HepG2 (cell line): ENCODE measurements at regions not wholly inside any gene's neighbourhood (a gene's known extent, or its start where the extent isn't known, plus 50 kb on each side); places are given as distances from the start of the nearest gene placed in this dataset.

Experiments
- FOXJ3 ChIP-seq: sonication (generic); formaldehyde crosslinking; IDR thresholded peaks from 2 replicates; pipeline ENCODE4 v1.4.0; 2020; ENCODE audit warnings: missing genetic modification reagents, mild to moderate bottlenecking, borderline replicate concordance
- NFIC ChIP-seq: IDR thresholded peaks from 2 replicates; pipeline ENCODE4 v1.6.1; 2012; ENCODE audit warnings: mild to moderate bottlenecking, low read length, inconsistent platforms
- RARA ChIP-seq: IDR thresholded peaks from 2 replicates; pipeline ENCODE4 v1.6.1; 2016; ENCODE audit warnings: missing genetic modification reagents, missing compliant biosample characterization
- SIN3B ChIP-seq: fragments of 150-350 bp; IDR thresholded peaks from 2 replicates; pipeline ENCODE4 v1.6.1; 2014; ENCODE audit warnings: low read length
- SMAD3 ChIP-seq: sonication (generic); formaldehyde crosslinking; IDR thresholded peaks from 2 replicates; pipeline ENCODE4 v1.4.0; 2020; ENCODE audit warnings: missing genetic modification reagents
- SOX6 ChIP-seq, 2 experiments: fragments of 450-650 bp in 1 of 2; sonication (generic) in 1 of 2; formaldehyde crosslinking in 1 of 2; IDR thresholded peaks; 2 replicates each; pipeline versions ENCODE4 v1.4.0 to v1.6.1; 2017 to 2020; ENCODE audit warnings: antibody characterized with exemption in 1 of 2, mild to moderate bottlenecking in 1 of 2, missing genetic modification reagents in 1 of 2
- STAT5B ChIP-seq: sonication (generic); formaldehyde crosslinking; IDR thresholded peaks from 2 replicates; pipeline ENCODE4 v1.4.0; 2020; ENCODE audit warnings: missing genetic modification reagents
- U2AF1 ChIP-seq: fragments of 200-400 bp; formaldehyde crosslinking; optimal IDR thresholded peaks from 2 replicates; pipeline ENCODE3; 2017; ENCODE audit warnings: mild to moderate bottlenecking, low read depth, low read length
- ZBTB7A ChIP-seq: sonication (generic); formaldehyde crosslinking; IDR thresholded peaks from 2 replicates; pipeline ENCODE4 v1.8.0; 2022; ENCODE audit warnings: mild to moderate bottlenecking, missing genetic modification reagents
- ZNF678 ChIP-seq: sonication (generic); formaldehyde crosslinking; IDR thresholded peaks from 2 replicates; pipeline ENCODE4 v1.4.0; 2020; ENCODE audit warnings: mild to moderate bottlenecking, missing genetic modification reagents
- ZSCAN29 ChIP-seq: sonication (generic); formaldehyde crosslinking; conservative IDR thresholded peaks from 2 replicates; pipeline ENCODE4 v1.4.0; 2020; ENCODE audit warnings: mild to moderate bottlenecking, missing genetic modification reagents
- TF ChIP-seq, protein P1 (sequence below): IDR thresholded peaks from 2 replicates; pipeline ENCODE4 v1.4.0; 2020; ENCODE audit warnings: mild to moderate bottlenecking, missing genetic modification reagents
- TF ChIP-seq, protein P2 (sequence below): sonication (generic); formaldehyde crosslinking; IDR thresholded peaks from 2 replicates; pipeline ENCODE4 v1.5.0; 2020; ENCODE audit warnings: mild to moderate bottlenecking, missing genetic modification reagents, borderline replicate concordance
- TF ChIP-seq, protein P3 (sequence below): sonication (generic); formaldehyde crosslinking; IDR thresholded peaks from 2 replicates; pipeline ENCODE4 v1.5.0; 2020; ENCODE audit warnings: missing genetic modification reagents, mild to moderate bottlenecking, borderline replicate concordance
- TF ChIP-seq, protein P4 (sequence below): IDR thresholded peaks from 2 replicates; pipeline ENCODE4 v1.6.1; 2016; ENCODE audit warnings: missing compliant biosample characterization, missing genetic modification reagents, borderline replicate concordance
- TF ChIP-seq, protein P5 (sequence below): sonication (generic); formaldehyde crosslinking; IDR thresholded peaks from 2 replicates; pipeline ENCODE4 v1.5.0; 2020; ENCODE audit warnings: mild to moderate bottlenecking, missing genetic modification reagents, moderate library complexity

DNA sequence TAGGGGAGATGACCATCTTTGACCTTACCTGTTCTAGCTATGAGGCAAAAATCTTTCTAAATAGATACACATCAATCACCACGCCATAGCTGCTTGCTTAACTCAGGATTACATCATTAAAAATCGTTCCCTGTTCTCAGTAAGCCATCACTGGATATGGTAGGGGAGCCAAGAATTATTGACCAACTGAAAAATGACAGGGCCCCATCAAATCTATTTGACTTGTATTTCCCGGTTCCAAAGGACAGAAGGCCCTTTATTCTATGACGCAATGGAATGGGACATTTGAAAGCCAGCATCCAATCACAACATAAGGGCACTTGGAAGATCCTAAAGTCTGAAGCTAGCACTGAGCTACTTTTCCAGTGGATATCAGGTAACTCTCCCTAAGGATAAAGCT, 75.6 kb upstream of the NOCT start (continued):
- TF ChIP-seq, protein P1, sequence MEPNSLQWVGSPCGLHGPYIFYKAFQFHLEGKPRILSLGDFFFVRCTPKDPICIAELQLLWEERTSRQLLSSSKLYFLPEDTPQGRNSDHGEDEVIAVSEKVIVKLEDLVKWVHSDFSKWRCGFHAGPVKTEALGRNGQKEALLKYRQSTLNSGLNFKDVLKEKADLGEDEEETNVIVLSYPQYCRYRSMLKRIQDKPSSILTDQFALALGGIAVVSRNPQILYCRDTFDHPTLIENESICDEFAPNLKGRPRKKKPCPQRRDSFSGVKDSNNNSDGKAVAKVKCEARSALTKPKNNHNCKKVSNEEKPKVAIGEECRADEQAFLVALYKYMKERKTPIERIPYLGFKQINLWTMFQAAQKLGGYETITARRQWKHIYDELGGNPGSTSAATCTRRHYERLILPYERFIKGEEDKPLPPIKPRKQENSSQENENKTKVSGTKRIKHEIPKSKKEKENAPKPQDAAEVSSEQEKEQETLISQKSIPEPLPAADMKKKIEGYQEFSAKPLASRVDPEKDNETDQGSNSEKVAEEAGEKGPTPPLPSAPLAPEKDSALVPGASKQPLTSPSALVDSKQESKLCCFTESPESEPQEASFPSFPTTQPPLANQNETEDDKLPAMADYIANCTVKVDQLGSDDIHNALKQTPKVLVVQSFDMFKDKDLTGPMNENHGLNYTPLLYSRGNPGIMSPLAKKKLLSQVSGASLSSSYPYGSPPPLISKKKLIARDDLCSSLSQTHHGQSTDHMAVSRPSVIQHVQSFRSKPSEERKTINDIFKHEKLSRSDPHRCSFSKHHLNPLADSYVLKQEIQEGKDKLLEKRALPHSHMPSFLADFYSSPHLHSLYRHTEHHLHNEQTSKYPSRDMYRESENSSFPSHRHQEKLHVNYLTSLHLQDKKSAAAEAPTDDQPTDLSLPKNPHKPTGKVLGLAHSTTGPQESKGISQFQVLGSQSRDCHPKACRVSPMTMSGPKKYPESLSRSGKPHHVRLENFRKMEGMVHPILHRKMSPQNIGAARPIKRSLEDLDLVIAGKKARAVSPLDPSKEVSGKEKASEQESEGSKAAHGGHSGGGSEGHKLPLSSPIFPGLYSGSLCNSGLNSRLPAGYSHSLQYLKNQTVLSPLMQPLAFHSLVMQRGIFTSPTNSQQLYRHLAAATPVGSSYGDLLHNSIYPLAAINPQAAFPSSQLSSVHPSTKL: peak; percentile 57; the same call in 1 of the 2 replicates
- TF ChIP-seq, protein P2, sequence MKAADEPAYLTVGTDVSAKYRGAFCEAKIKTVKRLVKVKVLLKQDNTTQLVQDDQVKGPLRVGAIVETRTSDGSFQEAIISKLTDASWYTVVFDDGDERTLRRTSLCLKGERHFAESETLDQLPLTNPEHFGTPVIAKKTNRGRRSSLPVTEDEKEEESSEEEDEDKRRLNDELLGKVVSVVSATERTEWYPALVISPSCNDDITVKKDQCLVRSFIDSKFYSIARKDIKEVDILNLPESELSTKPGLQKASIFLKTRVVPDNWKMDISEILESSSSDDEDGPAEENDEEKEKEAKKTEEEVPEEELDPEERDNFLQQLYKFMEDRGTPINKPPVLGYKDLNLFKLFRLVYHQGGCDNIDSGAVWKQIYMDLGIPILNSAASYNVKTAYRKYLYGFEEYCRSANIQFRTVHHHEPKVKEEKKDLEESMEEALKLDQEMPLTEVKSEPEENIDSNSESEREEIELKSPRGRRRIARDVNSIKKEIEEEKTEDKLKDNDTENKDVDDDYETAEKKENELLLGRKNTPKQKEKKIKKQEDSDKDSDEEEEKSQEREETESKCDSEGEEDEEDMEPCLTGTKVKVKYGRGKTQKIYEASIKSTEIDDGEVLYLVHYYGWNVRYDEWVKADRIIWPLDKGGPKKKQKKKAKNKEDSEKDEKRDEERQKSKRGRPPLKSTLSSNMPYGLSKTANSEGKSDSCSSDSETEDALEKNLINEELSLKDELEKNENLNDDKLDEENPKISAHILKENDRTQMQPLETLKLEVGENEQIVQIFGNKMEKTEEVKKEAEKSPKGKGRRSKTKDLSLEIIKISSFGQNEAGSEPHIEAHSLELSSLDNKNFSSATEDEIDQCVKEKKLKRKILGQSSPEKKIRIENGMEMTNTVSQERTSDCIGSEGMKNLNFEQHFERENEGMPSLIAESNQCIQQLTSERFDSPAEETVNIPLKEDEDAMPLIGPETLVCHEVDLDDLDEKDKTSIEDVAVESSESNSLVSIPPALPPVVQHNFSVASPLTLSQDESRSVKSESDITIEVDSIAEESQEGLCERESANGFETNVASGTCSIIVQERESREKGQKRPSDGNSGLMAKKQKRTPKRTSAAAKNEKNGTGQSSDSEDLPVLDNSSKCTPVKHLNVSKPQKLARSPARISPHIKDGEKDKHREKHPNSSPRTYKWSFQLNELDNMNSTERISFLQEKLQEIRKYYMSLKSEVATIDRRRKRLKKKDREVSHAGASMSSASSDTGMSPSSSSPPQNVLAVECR (CRISPR knock-in tag): no peak
- TF ChIP-seq SMAD3 (CRISPR knock-in tag) (no peak), RARA (CRISPR knock-in tag) (peak; percentile 14; the same call in 1 of the 2 replicates), SOX6 (IDR thresholded peaks at IDR 0.05) (no peak), SOX6 (CRISPR knock-in tag; IDR thresholded peaks at IDR 0.05) (peak; percentile 55; the same call in 1 of the 2 replicates), STAT5B (no peak), FOXJ3 (peak; percentile 44; the same call in 1 of the 2 replicates), ZBTB7A (no peak), NFIC (no peak), ZSCAN29 (no peak), U2AF1 (no peak), SIN3B (no peak), ZNF678 (no peak)
- TF ChIP-seq, protein P3, sequence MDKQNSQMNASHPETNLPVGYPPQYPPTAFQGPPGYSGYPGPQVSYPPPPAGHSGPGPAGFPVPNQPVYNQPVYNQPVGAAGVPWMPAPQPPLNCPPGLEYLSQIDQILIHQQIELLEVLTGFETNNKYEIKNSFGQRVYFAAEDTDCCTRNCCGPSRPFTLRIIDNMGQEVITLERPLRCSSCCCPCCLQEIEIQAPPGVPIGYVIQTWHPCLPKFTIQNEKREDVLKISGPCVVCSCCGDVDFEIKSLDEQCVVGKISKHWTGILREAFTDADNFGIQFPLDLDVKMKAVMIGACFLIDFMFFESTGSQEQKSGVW (CRISPR knock-in tag): no peak
- TF ChIP-seq, protein P4, sequence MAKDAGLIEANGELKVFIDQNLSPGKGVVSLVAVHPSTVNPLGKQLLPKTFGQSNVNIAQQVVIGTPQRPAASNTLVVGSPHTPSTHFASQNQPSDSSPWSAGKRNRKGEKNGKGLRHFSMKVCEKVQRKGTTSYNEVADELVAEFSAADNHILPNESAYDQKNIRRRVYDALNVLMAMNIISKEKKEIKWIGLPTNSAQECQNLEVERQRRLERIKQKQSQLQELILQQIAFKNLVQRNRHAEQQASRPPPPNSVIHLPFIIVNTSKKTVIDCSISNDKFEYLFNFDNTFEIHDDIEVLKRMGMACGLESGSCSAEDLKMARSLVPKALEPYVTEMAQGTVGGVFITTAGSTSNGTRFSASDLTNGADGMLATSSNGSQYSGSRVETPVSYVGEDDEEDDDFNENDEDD (CRISPR knock-in tag): no peak
- TF ChIP-seq, protein P5, sequence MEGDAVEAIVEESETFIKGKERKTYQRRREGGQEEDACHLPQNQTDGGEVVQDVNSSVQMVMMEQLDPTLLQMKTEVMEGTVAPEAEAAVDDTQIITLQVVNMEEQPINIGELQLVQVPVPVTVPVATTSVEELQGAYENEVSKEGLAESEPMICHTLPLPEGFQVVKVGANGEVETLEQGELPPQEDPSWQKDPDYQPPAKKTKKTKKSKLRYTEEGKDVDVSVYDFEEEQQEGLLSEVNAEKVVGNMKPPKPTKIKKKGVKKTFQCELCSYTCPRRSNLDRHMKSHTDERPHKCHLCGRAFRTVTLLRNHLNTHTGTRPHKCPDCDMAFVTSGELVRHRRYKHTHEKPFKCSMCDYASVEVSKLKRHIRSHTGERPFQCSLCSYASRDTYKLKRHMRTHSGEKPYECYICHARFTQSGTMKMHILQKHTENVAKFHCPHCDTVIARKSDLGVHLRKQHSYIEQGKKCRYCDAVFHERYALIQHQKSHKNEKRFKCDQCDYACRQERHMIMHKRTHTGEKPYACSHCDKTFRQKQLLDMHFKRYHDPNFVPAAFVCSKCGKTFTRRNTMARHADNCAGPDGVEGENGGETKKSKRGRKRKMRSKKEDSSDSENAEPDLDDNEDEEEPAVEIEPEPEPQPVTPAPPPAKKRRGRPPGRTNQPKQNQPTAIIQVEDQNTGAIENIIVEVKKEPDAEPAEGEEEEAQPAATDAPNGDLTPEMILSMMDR: no peak
